Left forelimb (tissue), 1 donor: ENCODE measurements at regions not wholly inside any gene's neighbourhood (a gene's known extent, or its start where the extent isn't known, plus 50 kb on each side); places are given as distances from the start of the nearest gene placed in this dataset.
"Not testable (repeated sequence)": the region's sequence is repeated elsewhere in the genome, so short reads cannot be mapped to it uniquely, and the experiment has no call there.

Experiments used
- DNase-seq: peaks from one replicate; pipeline ENCODE4 v3.0.0-alpha.2; 2018; ENCODE audit warnings: low spot score

DNA sequence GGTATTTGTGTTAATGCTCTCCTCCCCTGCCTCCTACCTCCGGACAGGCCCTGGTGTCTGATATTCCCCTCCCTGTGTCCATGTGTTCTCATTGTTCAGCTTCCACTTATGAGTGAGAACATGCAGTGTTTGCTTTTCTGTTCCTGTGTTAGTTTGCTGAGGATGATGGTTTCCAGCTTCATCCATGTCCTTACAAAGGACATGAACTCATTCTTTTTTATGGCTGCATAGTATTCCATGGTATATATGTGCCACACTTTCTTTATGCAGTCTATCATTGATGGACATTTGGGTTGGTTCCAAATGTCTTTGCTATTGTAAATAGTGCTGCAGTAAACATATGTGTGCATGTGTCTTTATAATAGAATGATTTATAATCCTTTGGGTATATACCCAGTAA, 105.2 kb upstream of the SNX2 start:
- not testable (repeated sequence) for DNase-seq

DNA sequence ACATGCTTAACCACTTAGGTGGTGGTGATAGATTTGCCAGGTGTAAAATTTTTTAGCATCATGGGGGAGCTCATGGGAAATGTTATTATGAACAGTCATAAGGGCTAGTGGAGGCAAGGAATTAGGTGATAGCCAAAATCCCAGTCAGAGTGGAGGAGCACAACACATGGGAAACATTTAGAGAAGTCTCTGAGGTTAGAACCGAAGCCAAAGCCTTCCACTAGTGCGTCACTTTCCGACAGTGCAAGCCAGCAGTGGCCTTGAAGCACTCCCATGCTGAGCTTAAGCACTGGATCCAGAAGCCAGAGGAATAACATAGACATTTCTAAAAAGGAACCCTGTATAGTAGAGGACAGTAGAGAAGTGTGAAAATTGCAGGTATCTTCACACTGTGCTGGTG, 101.5 kb upstream of the SNX2 start:
- peak; percentile 81 for DNase-seq

DNA sequence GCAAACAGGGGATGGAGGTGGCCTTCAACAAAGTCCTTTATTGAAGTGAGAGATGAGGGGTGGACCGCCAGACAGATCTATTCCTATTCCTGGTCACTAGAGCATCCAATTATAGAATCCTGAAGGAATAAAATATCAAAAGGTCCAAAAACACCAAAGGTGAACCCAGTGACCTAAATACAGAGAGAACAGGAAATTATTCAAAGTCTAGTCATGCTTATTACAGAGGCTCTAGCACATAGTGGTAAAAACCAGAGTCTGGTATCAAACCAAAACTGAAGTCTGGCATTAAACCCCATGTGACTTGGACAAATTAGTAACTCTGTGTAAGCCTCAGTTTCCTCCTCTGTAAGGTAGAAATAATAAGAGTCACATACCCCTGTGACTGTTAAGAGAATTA, 100.5 kb upstream of the SNX2 start:
- DNase-seq, result no peak

DNA sequence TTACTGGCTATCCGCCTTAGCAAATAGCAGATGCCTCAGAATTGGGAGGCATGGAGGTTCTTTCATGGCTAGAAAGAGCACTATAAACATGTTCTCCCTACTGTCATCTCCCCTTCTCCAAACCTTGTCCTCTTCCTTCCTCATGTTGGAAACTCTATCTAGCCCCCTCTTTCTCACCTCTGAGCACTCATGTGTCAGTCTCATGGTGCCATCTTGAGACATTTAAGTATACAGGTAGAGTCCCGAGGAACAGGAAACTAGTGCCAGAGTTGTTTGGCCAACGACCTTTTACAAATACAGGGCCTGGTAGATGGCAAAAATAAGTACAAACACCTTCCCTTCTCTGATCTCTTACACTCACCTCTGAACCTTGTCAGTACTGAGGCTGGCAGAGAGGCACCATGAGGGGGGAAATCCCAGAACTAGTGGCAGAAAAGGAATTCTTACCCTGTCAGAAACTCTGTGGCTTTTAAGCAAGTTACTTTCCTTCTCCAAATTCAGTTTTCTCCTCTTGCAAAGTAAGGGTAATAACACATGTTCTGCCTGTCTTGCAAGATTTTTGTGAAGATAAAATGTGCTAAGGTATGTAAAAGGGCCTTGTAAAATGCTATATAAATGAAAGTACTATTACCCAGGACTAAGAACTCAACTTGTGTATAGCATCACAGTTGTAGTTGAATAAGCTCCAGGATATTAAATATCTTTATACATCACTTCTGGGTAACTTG, 94.1 kb upstream of the SNX2 start:
- DNase-seq, result no peak

DNA sequence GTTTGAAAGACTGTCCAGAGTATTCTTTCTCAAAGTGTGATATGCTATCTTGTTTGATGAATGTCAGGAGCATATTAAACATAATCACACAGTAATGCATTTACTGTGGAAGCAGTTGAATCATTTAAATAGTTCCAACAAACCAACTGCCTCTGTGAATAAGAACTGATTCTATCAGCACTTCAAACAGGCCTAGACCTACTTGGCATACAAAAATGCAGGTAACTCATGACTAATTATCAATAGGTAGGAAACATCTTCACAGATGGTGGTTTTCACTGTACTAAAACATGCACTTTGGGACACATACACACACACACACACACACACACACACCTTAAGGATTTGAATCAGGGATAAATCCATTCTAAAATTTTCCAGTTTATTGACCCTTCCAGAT, 91.2 kb upstream of the SNX2 start:
- no peak for DNase-seq

DNA sequence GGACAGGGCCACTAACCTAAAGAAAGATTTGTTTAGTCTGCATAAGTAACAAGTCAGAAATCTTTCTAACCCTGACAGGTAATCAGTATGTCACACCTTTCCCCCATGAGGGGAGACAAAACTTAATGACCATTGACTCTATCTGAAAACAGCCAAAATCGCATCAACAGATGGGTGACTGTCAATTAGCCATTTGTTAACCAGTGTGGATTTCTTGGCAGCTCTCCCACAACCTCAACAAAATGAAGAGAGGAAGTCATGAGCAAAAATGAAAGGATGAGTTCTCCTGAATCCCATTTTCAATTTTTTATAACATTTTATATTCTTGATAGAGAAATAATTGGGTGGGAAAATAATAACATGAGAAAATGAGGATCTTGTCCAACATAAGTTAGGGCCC, 84.6 kb upstream of the SNX2 start:
- DNase-seq, result no peak

DNA sequence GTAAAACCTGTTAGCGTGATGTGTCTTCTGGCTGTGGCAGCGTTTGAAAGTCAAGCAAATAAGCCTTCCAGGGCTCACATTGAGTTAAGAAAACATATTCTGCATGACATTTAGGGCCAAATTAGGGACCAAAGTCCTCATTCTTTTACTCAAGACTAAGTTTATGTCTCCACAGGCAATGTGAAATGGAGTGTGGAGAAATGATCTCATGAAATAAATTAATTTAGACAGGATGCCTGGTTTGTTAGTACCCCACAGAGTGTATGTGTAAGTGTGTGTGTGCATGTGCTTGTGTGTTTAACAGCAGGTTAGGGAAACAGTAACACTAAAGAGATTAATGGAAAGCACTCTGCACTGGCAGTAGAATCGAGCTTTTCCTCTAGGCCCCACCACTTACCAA, 82.9 kb upstream of the SNX2 start:
- no peak for DNase-seq

DNA sequence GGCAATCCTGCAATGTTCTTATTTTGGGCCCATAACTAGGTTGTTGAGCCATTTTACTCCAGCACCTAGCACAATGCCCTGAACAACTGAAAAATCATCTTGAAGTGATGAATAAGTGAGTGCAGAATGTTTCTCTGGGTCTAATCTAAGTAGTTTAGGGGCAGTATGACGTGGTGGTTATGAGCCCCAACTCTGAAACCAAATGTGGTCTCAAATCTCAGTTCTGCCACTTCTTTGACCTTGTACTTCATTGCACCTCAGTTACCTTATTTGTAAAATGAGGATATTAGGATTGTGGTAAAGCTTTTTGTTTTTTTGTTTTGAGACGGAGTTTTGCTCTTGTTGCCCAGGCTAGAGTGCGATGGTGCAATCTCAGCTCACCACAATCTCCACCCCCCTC, 80.9 kb upstream of the SNX2 start:
- DNase-seq, result no peak

DNA sequence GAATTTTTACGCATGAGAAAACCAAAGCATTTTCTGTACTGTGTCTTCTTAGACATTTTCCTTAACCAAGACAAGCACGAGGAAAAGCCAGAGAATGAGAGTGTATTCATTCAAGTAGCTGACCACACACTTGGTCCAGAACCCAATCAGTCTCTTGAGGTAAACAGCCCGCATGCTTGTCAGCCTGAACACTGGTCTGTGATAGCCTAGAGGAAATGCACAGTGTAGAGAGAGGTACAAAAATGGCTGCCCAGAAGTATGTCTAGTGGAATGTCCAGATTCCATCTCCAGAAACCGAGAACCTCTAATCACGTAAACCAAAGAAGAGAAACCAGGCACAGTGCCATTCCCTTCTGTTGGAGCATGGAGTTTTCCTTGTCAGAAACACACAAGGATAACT, 80.0 kb upstream of the SNX2 start:
- DNase-seq, result no peak

DNA sequence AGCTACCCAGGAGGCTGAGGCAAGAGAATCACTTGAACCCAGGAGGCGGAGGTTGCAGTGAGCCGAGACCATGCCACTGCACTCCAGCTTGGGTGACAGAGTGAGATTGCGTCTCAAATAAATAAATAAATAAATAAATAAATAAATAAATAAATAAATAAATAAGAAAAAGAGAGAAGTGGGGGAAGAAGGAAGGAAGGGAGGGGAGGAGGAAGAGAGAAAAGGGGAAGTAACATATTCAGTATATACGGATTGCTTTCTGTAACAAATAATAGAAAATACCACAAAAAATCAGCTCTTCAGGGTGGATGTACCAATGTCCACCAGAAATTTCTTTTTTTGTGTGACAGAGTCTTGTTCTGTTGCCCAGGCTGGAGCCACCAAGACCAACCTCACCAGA, 78.1 kb upstream of the SNX2 start:
- not testable (repeated sequence) for DNase-seq

DNA sequence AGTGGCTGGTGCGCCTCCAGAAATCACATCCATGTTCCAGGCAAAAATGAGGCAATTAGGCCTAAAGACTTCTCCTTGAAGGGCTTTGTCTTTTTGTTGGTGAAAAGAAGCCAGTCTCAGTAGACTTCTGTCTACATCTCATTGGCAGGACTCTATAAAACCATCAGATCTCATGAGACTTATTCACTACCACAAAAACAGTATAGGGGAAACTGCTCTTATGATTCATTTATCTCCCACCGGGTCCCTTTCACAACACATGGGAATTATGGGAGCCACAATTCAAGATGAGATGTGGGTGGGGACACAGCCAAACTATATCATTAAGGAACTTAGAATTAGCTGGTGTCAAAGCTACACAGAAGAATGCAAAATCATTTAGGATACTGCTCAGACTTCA, 77.7 kb upstream of the SNX2 start:
- DNase-seq, result no peak

DNA sequence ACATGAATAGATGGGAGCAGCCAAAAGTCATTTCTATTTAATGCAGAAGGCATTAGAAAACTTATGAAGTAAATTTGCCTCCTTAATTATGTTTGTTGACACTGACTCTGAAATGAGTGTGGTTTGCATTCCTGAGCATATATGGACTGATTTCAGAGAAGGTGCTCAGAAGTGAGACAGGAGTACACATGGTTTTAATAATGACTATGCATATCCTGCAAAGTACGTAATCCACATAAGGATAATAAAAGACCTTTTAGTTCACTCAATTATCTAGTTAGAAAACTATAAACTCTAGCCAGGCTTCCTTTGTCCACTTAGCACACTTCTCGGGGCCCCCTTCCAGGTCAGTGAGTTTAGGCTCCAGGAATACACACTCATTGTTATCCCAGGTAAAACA, 75.7 kb upstream of the SNX2 start:
- DNase-seq, result no peak

DNA sequence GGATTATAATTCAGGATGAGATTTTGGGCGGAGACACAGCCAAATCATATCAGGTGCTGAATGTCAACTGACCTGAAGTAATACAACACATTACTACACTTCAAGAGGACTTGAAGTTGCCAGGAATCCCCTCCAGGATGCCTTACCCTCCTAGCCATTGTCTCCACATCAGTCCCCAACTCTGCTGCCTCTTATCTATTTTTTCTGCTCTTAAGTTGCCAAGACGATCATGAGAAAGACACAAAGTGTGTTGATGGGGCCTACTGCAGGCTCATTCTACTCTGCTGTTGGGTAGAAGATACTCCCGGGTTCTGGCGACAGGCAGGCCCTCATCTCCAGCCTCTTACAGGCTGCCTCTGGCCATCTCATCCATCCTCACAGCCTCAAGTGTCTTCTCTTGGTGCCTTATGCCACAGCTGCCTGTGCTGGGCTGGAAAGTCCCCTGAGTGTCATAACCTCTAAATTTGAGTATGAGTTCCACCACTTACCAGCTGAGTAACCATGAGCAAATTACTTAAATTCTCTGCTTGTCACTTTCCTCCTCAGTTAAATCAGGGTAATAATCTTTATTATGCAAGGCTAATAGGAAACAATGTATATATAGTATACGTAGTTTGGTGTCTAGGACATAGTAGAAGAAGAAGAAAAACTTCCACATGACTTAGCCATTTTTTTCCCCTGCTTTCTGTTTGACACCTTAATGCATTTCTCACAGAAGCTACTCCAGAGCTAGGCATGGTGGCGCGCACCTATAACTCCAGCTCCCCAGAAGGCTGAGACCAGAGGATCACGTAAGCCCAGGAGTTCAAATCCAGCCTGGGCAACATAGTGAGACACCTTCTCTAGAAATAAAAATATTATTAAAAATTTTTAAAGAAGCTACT, 73.0 kb upstream of the SNX2 start:
- no peak for DNase-seq

DNA sequence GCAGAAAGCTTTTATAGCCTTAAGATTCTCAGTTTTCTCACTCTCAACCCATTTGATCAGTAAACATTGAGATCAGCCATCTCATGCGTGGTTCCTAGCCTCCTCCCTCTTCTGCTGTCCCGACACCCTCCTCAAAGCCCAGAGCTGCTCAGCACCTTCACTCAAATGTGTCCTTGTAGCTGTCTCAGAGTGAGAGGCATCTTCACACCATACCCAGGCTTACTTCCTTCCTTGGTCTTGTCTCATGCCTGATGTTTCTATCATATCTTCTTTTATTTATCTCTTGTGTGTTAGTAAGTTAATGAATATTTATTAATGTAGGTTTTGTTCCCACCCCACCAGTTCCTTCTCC, 72.4 kb upstream of the SNX2 start:
- no peak for DNase-seq

DNA sequence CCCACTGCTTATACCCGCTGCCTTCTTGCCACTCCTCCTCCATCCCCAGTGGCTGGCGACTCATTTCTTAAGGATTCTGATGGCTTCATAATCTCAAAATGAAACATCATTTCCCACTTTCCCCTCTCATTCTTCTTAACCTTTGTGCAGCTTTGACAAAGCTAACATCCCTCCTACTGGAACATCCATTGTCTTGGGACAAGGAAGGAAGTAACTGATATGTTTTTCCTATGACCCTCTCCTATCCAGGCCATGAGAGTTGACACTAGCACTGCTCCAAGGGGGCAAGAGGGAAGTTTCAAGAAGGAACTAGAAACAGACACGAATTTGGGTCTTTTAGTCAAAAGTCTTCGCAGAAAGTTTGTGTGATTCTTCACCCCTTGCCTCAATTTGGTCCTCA, 71.7 kb upstream of the SNX2 start:
- DNase-seq, result no peak

DNA sequence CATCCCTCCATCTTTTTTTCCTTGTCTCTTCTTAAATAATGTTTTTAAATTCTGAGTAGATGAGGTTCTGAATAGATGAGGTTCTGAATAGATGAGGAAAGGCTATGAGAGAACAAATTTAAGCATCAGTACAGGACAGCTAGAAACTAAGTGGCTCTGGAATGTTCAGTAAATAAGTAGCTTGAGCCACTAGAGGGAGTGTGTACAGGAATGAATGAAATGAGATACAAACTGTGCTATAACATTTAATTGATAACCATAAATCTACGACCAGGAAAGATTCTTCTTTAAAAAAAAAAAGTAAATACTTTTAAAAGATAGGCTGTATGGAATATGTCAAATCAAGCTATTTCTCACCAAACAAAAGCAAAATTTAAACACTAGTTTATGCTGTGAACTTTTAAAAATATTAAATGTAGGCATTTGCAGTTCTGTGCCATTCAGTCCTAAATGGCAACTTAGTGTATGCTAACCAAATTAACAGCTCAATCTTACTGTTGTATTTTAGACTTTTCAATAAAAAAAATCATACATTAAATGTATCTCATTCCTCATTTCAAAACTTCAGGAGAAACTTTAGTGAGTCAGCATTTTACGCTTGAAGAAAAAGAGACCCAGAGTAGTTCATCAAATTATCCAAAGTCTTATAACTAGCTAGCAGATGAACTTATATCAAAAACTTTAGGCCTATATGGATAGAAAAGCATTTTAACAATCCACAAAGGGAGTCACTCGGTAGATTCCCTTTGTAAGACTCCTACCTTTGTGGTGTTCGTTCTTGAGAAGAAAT, 70.4 kb upstream of the SNX2 start:
- DNase-seq, result no peak

DNA sequence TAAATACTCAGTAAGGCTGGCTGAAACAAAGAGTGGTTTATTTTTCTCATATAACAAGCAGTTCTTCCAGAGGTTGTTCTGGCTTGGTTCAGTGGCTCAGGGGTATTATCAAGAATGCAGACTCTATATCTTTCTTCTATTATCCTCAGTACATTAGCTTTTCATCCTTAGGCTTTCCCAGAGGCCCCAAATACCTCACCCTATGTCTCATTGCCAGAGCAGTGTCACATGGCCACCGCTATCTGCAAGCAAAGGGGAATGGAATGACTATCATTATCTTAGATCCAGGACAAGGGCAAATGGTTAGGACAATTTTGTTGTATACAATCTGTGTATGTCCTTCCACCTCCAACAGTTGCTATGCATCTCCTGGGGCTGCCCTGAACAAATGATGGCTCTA, 69.0 kb upstream of the SNX2 start:
- no peak for DNase-seq

DNA sequence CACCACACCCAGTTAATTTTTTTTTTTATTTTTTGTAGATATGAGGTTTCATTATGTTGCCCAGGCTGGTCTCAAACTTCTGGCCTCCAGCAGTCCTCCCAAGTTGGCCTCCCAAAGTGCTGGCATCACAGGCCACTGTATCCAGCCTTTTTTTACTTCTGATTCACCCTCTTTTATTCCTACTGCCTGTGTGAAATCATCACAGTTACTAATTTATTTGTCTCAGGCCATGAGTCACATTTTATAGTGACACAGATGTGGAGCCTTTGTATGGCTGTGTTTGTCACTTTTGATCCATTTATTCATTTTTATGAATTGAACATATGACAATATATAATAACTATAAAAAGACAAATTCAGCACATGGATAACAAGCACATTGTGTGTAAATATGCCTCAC, 67.1 kb upstream of the SNX2 start:
- DNase-seq, result no peak

DNA sequence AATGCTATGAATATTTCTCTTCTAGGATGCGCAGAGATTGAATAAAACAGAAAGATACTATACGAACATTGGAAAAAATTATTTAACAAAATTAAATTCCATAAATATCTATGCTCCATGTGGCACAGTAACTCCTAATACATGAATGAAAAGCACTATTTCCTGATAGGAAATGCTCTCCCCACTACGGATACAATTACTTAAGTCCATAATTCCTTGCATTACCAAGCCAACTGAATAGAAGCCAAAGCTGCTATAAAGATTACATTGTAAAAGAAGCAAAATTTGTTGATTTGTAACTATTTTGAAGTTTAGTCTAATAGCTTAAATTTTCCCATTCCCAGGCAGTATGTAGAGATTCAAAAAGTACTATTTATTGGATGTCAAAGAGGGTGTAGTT, 61.8 kb upstream of the SNX2 start:
- DNase-seq, result no peak

DNA sequence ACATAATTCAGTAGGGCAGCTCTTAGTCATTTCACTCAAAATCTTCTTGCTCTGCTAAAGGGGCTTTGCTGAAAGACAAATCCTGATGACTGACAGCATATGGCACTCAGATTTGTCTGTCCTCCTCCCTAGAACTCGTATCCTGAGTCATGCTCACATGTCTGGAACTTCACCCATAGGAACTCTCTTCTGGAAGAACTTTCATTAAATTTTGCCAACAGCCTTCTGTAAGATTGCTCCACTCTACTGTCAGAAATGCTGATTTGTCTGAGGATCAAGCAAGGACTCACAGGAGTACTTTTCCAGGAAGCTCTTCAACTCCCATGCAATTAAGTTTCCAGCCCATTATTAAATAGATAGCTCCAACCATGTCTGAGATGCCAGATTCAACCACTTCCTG, 59.8 kb upstream of the SNX2 start:
- no peak for DNase-seq

DNA sequence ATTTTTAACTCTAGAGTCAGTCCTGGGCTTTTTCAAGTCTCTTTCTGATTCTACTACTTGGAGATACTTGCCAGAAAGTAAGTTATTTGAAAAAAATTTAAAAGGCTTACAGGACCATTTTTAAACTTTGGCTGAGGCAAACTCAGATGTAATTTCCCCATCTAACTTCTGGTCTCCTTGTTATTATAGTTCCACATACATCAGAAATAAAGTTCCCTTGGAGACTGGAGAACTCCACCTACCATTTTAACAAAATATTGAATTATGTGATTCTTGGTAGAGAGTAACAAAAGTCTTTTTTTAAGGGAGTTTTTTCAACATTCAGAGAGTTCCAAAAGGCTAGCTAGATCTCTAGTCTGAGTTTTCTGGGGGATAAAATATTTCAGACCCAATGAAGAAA, 56.3 kb upstream of the SNX2 start:
- no peak for DNase-seq

DNA sequence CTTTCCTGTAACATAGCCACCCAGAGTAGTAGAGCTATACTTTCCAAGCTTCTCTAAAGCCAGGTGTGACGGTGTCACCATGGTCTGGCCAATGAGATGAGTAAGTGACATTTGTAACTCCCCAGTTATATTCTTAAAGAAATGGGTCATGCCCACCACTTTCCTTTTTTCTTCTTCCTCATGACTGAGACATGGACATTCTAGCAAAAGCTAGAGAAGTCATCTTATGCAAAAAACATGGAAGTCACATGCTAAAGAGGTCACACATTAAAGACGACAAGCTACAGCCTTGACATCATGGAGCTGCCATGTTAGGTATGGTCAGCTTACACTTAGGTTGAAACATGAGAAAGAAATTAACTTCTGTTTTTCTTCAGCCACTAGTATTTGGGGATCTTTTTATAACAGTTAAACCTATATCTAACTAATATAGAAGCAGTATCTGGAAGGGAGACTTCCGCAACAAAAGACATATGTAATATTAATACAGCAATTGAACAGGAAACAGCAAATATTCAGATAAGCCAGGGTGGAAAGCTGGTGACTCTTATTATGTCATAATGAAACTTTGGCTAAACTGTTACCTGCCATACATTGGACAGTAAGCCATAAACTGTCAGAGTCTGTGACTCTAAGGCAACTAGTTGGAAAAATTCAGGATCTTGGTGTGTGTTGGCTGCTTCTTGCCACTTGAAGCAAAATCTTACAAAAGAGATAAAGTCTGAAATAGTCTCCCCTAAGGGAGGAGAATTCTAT, 54.7 kb upstream of the SNX2 start:
- DNase-seq, result no peak
